CD8-positive, alpha-beta memory T cell (primary cell): ENCODE measurements at regions not wholly inside any gene's neighbourhood (a gene's known extent, or its start where the extent isn't known, plus 50 kb on each side); places are given as distances from the start of the nearest gene placed in this dataset.

Experiments used
- CTCF ChIA-PET: fragments of 350-600 bp; sonication (Branson Sonifier 250); formaldehyde crosslinking; loops from one replicate; lab custom pipeline; 2021; ENCODE audit warnings: antibody characterized with exemption; lab: Charles Lee
- POLR2A ChIA-PET: fragments of 350-600 bp; sonication (Branson Sonifier 250); formaldehyde crosslinking; loops from one replicate; lab custom pipeline; 2021; ENCODE audit warnings: antibody characterized with exemption; lab: Charles Lee
- DNase-seq, 5 donors: peaks; one replicate each; pipeline versions ENCODE4 v3.0.0 to v3.0.0-alpha.2; 2020 to 2022; ENCODE audit warnings: mixed read lengths in 1 of 5
- H3K27ac ChIP-seq: one replicate; pipeline ENCODE4 v1.7.0; 2013; ENCODE audit warnings: low read depth, mild to moderate bottlenecking, low read length, moderate library complexity
- H3K27me3 ChIP-seq: 2 replicates; pipeline ENCODE4 v1.7.0; 2013; ENCODE audit warnings: low read length, mild to moderate bottlenecking; ENCODE audit not compliant: insufficient read depth, poor library complexity, severe bottlenecking
- H3K36me3 ChIP-seq: 2 replicates; pipeline ENCODE4 v1.7.0; 2013; ENCODE audit warnings: mild to moderate bottlenecking, low read length, moderate library complexity; ENCODE audit not compliant: insufficient read depth
- H3K4me1 ChIP-seq: 2 replicates; pipeline ENCODE4 v1.7.0; 2013; ENCODE audit warnings: mild to moderate bottlenecking, low read length, moderate library complexity; ENCODE audit not compliant: insufficient read depth
- H3K4me3 ChIP-seq: 2 replicates; pipeline ENCODE4 v1.7.0; 2013; ENCODE audit warnings: mild to moderate bottlenecking, low read length
- H3K9me3 ChIP-seq: 2 replicates; pipeline ENCODE4 v1.7.0; 2013; ENCODE audit warnings: mild to moderate bottlenecking, low read length
- H3K27ac Mint-ChIP-seq, 8 donors: one replicate each; pipeline ENCODE4 v1.8.0; 2020 to 2021; ENCODE audit warnings: mixed read lengths in 8 of 8, mild to moderate bottlenecking in 6 of 8, inconsistent platforms in 3 of 8, moderate library complexity in 3 of 8
- H3K27me3 Mint-ChIP-seq, 2 donors: one replicate each; pipeline ENCODE4 v1.8.0; 2020 to 2021; ENCODE audit warnings: mixed read lengths in 2 of 2, mild to moderate bottlenecking in 1 of 2, moderate library complexity in 1 of 2
- H3K36me3 Mint-ChIP-seq, 3 donors: one replicate each; pipeline ENCODE4 v1.8.0; 2020 to 2021; ENCODE audit warnings: mixed read lengths in 3 of 3, inconsistent platforms in 1 of 3, mild to moderate bottlenecking in 1 of 3
- H3K4me1 Mint-ChIP-seq, 3 donors: one replicate each; pipeline ENCODE4 v1.8.0; 2020 to 2021; ENCODE audit warnings: mixed read lengths in 3 of 3, inconsistent platforms in 1 of 3, mild to moderate bottlenecking in 1 of 3
- H3K4me3 Mint-ChIP-seq, 7 donors: one replicate each; pipeline ENCODE4 v1.8.0; 2020 to 2021; ENCODE audit warnings: mixed read lengths in 7 of 7, mild to moderate bottlenecking in 6 of 7, moderate library complexity in 4 of 7, inconsistent platforms in 2 of 7
- H3K9me3 Mint-ChIP-seq, 5 donors: one replicate each; pipeline ENCODE4 v1.8.0; 2020 to 2022; ENCODE audit warnings: mixed read lengths in 5 of 5, mild to moderate bottlenecking in 3 of 5, moderate library complexity in 2 of 5, inconsistent platforms in 1 of 5

DNA sequence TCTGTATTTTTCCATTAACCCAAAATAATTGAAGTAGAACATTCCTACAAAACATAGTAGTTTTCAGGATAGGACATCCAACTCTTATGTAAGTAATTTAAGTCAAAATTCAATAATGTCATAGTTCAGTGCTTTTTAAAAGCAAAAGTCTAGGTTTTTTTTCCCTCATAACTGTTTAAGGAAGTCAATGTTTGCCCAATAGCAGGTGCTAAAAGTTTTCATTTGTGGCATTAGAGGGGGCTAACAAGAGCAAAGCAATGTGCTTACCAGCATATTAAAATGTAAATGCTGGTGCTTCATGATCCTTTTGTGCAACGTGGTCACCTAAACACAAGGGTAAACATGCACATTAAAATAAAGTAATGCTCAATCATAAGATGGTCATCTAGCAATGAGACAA, 155.2 kb upstream of the PPP1R2C start:
- H3K36me3 Mint-ChIP-seq, result peaks cover 2 to 10% (median 2%) of the 10 kb centered on the region in 3 donors
- no peak overlapping the region for H3K27ac ChIP-seq
- no peaks in the 10 kb centered on the region for H3K27me3 Mint-ChIP-seq
- H3K27ac Mint-ChIP-seq, result peak overlapping the region in 6 of 8 donors; percentile 9 to 88 (median 40)
- POLR2A ChIA-PET, result no interaction called here
- no peaks in the 10 kb centered on the region for H3K36me3 ChIP-seq
- H3K4me1 Mint-ChIP-seq, result peaks cover 31 to 37% (median 35%) of the 10 kb centered on the region in 3 donors
- peaks cover 20% of the 10 kb centered on the region for H3K4me1 ChIP-seq
- no peaks in the 10 kb centered on the region for H3K27me3 ChIP-seq
- no peak for DNase-seq
- no peaks in the 10 kb centered on the region for H3K9me3 ChIP-seq
- peak overlapping the region in 5 of 7 donors; percentile 14 to 68 (median 62) for H3K4me3 Mint-ChIP-seq
- CTCF ChIA-PET, result no interaction called here
- peaks cover 0 to 2% (median 0%) of the 10 kb centered on the region in 5 donors for H3K9me3 Mint-ChIP-seq
- peak overlapping the region; percentile 17 for H3K4me3 ChIP-seq

DNA sequence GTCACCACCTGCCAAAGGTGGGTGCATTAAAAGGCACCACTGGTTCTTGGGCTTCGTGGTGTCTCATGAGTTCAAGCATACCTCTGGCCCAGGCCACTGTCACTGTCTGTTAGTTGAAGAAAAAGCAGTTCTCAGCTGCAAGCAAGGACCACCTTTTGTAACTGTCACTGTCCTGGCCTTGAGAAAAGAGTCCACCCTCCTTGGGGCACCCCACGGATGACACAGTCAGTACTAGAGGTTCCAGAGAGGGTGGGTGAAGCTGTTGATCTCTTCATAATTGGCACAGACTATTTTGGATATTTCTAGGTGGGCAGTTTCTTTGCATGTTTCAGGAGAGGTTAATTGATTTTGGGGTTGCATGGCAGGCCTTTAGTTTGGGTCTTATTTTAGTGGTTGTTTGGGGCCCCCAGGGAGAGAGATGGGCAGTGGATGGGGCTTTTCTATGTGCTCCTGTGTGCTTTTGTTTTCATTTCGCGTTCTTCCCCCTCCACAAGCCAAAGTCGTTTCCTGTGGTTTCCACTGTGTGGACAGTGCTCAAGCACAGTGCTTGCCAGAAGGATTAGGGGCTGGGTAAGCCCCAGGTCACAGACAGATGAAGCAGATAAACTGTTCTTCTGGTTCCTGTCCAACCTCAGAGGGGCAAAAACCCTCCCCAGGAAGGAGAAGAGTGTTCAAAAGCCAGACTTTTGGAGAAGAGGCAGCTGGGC, 156.2 kb upstream of the PPP1R2C start:
- Histone ChIP-seq H3K36me3 (no peaks in the 10 kb centered on the region), H3K4me3 (no peak overlapping the region), H3K4me1 (peaks cover 24% of the 10 kb centered on the region), H3K9me3 (no peaks in the 10 kb centered on the region), H3K27me3 (no peaks in the 10 kb centered on the region), H3K27ac (no peak overlapping the region)
- DNase-seq, result peak in 2 of 5 donors; percentile 45 to 61
- peak overlapping the region; percentile 59 to 96 (median 71) for H3K27ac Mint-ChIP-seq
- H3K4me3 Mint-ChIP-seq, result peak overlapping the region in 6 of 7 donors; percentile 60 to 81 (median 66)
- ChIA-PET CTCF (no interaction called here), POLR2A (no interaction called here)
- H3K27me3 Mint-ChIP-seq, result no peaks in the 10 kb centered on the region
- H3K4me1 Mint-ChIP-seq, result peaks cover 38 to 44% (median 42%) of the 10 kb centered on the region in 3 donors
- H3K36me3 Mint-ChIP-seq, result peaks cover 4 to 16% (median 8%) of the 10 kb centered on the region in 3 donors
- H3K9me3 Mint-ChIP-seq, result peaks cover 0 to 8% (median 6%) of the 10 kb centered on the region in 5 donors

DNA sequence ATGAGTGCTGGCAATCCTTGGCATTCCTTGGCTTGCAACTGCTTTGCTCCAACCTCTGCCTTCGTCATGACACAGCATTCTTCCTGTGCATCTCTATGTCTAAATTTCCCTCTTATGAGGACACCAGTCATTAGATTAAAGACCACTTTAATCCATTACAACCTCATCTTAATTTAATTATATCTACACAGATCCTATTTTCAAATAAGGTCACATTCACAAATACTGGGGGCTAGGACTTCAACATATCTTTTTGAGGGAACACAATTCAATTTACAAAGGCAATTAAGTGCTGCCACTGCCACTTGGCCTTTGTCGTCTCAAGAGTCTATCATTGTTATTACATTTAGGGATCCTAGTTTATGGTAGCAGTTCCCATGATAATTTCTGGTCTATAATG, 163.7 kb upstream of the PPP1R2C start:
- Mint-ChIP-seq H3K9me3 (peaks cover 0 to 11% (median 6%) of the 10 kb centered on the region in 5 donors), H3K27ac (peak overlapping the region; percentile 59 to 98 (median 94)), H3K4me3 (peak overlapping the region in 2 of 7 donors; percentile 8 to 27), H3K27me3 (no peaks in the 10 kb centered on the region), H3K36me3 (peaks cover 4 to 8% (median 6%) of the 10 kb centered on the region in 3 donors), H3K4me1 (peaks cover 79 to 82% (median 79%) of the 10 kb centered on the region in 3 donors)
- no peak for DNase-seq
- Histone ChIP-seq H3K4me3 (no peak overlapping the region), H3K27ac (no peak overlapping the region), H3K4me1 (peaks cover 79% of the 10 kb centered on the region), H3K9me3 (no peaks in the 10 kb centered on the region), H3K27me3 (no peaks in the 10 kb centered on the region), H3K36me3 (no peaks in the 10 kb centered on the region)
- CTCF ChIA-PET, result no interaction called here
- POLR2A ChIA-PET, result no interaction called here

DNA sequence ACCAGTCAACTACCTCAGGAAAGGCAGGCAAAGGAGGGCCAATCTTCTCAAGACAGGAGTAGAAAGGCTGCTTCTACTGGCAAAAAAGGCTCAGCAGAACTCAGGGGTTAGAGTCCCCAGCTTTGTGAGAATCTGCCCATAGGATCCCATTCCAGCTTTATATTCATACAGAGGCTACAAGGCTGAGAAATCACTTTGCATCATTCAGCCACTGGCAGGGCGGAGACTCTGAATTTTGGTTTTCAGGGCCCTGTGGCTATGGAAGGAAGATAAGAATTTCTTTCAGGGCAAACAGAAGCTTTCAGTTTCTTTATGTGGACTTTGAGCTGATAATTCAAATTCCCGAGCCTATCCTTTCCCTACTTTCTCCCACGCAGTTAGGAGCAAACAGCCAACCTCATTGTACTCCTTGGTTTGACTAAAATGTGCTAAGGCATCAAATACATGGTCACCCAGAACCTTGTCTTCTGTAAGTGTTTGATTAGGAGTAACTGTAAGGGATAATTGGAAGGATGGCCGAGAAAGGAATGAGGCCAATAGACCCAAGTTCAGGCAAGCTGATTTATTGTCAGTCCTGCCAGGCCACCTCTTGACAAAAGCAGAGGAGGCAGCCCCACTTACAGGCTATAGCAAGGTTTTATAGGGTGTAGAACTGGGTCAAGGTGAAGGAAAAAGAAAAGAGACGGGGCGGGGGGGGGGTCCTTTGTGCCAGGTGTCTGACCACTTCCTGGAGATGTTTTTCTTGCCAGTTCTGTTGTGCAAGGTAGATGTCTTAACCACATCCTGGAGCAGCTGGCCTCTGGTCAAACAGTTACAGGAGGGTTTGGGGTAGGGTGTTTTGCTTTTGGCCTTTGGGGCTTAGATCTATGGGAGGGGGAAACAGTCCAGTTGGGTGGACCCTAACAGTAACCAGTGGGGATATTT, 165.3 kb upstream of the PPP1R2C start:
- H3K4me3 ChIP-seq, result no peak overlapping the region
- Mint-ChIP-seq H3K4me3 (peak overlapping the region; percentile 25 to 76 (median 59)), H3K36me3 (peaks cover 4 to 6% (median 5%) of the 10 kb centered on the region in 3 donors), H3K4me1 (peaks cover 92 to 96% (median 95%) of the 10 kb centered on the region in 3 donors), H3K27me3 (no peaks in the 10 kb centered on the region), H3K27ac (peak overlapping the region; percentile 86 to 98 (median 95)), H3K9me3 (peaks cover 0 to 8% (median 5%) of the 10 kb centered on the region in 5 donors)
- POLR2A ChIA-PET, result interaction anchor here (0.5 to 0.7 kb wide), 4 partner anchors 202 to 1043 kb away, joined by 3 to 7 read pairs (median 3); no protein-coding TSS in a partner anchor
- peak overlapping the region; percentile 51 for H3K27ac ChIP-seq
- no peaks in the 10 kb centered on the region for H3K36me3 ChIP-seq
- H3K27me3 ChIP-seq, result no peaks in the 10 kb centered on the region
- peaks cover 91% of the 10 kb centered on the region for H3K4me1 ChIP-seq
- CTCF ChIA-PET, result interaction anchor here (0.7 to 1.3 kb wide), 7 partner anchors 46 to 1156 kb away, joined by 3 to 5 read pairs (median 3); no protein-coding TSS in a partner anchor
- H3K9me3 ChIP-seq, result no peaks in the 10 kb centered on the region
- peak in 4 of 5 donors; percentile 26 to 68 (median 60) for DNase-seq

DNA sequence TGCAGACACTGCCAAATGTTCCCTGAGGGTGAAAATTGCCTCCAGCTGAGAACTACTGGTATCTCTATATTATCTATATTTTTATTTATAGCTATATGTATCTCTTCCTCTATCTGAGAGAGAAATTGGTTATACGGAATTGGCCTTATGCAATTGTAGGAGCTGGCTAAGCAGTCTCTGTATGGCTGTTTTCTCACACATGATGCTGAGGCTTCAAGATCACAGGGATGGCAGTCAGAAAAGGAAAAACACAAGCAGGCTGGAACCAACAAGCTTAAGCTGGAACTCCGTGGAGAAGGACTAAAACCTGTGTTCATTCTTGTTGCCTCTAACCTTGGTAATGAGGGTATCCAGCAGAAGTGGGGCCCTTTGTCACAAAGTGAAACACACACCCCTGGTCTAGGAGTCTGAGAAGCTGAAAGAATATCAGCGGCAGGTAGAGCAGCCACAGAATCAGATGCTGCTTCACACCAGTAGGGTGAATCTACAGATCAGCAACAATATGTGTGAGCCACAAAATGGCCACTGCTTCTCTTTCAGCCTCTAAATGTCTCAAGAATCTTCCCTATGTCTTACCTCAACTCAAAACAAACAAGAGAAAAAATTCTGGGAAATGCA, 166.5 kb upstream of the PPP1R2C start:
- ChIA-PET CTCF (interaction anchor here (1.2 kb wide), 1 partner anchor 1022 kb away, joined by 8 read pairs; no protein-coding TSS in a partner anchor), POLR2A (interaction anchor here (0.6 kb wide), 1 partner anchor 335 kb away, joined by 3 read pairs; no protein-coding TSS in a partner anchor)
- H3K36me3 ChIP-seq, result no peaks in the 10 kb centered on the region

DNA sequence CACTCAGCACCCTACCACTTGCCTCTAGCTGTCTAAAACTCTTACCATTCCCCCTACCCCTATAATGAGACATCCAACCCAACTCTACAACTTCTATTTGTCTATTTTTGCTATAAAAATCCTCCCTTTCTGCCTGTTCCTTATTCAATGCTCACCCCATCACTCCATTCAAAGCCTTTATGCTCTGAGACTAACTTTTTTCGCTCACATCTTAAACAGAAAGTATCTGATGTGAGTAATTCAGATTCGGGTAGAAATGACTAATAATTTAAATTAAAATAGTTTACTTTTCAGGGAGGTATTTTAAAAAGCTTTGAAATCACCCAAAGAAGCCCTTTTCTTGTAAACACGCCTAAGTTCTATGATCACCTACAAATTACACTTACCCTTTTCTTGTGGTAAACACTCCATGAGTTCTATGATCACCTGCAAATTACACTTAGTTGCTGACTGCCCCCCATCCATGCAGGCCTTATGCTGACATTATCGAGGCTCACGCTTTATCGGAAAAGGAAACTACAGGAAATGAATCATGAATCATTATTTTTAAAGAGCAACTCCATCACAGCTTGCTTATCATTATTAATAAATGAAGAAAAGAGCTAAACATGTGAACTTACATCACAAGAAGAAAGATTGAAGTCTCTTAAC, 168.7 kb upstream of the PPP1R2C start:
- Mint-ChIP-seq H3K4me1 (peaks cover 89 to 94% (median 91%) of the 10 kb centered on the region in 3 donors), H3K9me3 (no peaks in the 10 kb centered on the region), H3K36me3 (peaks cover 0 to 2% (median 0%) of the 10 kb centered on the region in 3 donors), H3K27me3 (no peaks in the 10 kb centered on the region), H3K4me3 (peak overlapping the region; percentile 57 to 84 (median 73)), H3K27ac (peak overlapping the region; percentile 86 to 99 (median 96))
- H3K27me3 ChIP-seq, result no peaks in the 10 kb centered on the region
- H3K4me1 ChIP-seq, result peaks cover 71% of the 10 kb centered on the region
- H3K27ac ChIP-seq, result no peak overlapping the region
- DNase-seq, result peak in 1 of 5 donors; percentile 52
- CTCF ChIA-PET, result no interaction called here
- H3K36me3 ChIP-seq, result no peaks in the 10 kb centered on the region
- POLR2A ChIA-PET, result interaction anchor here (1.0 kb wide), 1 partner anchor 1024 kb away, joined by 3 read pairs; no protein-coding TSS in a partner anchor
- H3K9me3 ChIP-seq, result no peaks in the 10 kb centered on the region
- no peak overlapping the region for H3K4me3 ChIP-seq

More for the DNA sequence above, 166.5 kb upstream of the PPP1R2C start:
- H3K27ac Mint-ChIP-seq, result peak overlapping the region; percentile 86 to 98 (median 95)
- H3K27me3 Mint-ChIP-seq, result no peaks in the 10 kb centered on the region
- Histone ChIP-seq H3K4me3 (no peak overlapping the region), H3K9me3 (no peaks in the 10 kb centered on the region), H3K27ac (peak overlapping the region; percentile 33), H3K4me1 (peaks cover 93% of the 10 kb centered on the region), H3K27me3 (no peaks in the 10 kb centered on the region)
- H3K9me3 Mint-ChIP-seq, result peaks cover 0 to 2% (median 0%) of the 10 kb centered on the region in 5 donors
- H3K36me3 Mint-ChIP-seq, result peaks cover 0 to 3% (median 0%) of the 10 kb centered on the region in 3 donors
- peak overlapping the region; percentile 33 to 65 (median 47) for H3K4me3 Mint-ChIP-seq
- peaks cover 97 to 99% (median 99%) of the 10 kb centered on the region in 3 donors for H3K4me1 Mint-ChIP-seq
- peak in 3 of 5 donors; percentile 31 to 50 (median 33) for DNase-seq
